Caco-2 (cell line): ENCODE measurements at regions not wholly inside any gene's neighbourhood (a gene's known extent, or its start where the extent isn't known, plus 50 kb on each side); places are given as distances from the start of the nearest gene placed in this dataset.

Source experiments
- BruUV-seq: library from RNA; stranded (reverse); fragments of 400-500 nt; replicated peaks from 2 replicates; lab custom pipeline; 2021; lab: Mats Ljungman, UMichigan
- CTCF ChIA-PET: fragments of 300-600 bp; sonication (Branson Sonifier 250); formaldehyde crosslinking; loops from one replicate; lab custom pipeline; 2022; ENCODE audit warnings: antibody characterized with exemption; lab: Charles Lee
- POLR2A ChIA-PET: fragments of 300-600 bp; sonication (Branson Sonifier 250); formaldehyde crosslinking; loops from one replicate; lab custom pipeline; 2022; ENCODE audit warnings: antibody characterized with exemption; lab: Charles Lee
- DNase-seq, 2 experiments: peaks; one replicate each; pipeline versions ENCODE4 v3.0.0 to v3.0.0-alpha.2; 2020 to 2022
- H3K27me3 ChIP-seq: replicated peaks from 2 replicates; pipeline ENCODE4 v1.6.0; 2011; ENCODE audit warnings: low read length; ENCODE audit not compliant: control insufficient read depth, insufficient read depth
- H3K36me3 ChIP-seq: 2 replicates; pipeline ENCODE4 v1.5.1; 2011; ENCODE audit warnings: low read length; ENCODE audit not compliant: control insufficient read depth, insufficient read depth
- H3K4me1 ChIP-seq: fragments of 250-450 bp; sonication (Bioruptor Pico); 2 replicates; pipeline ENCODE4 v1.5.1; 2020; ENCODE audit warnings: mild to moderate bottlenecking
- H3K4me3 ChIP-seq: 2 replicates; pipeline ENCODE4 v1.5.1; 2011; ENCODE audit warnings: low read depth, mild to moderate bottlenecking, control low read depth, low read length
- H3K9me3 ChIP-seq: fragments of 250-450 bp; sonication (Bioruptor Pico); 2 replicates; pipeline ENCODE4 v1.5.1; 2020; ENCODE audit warnings: mild to moderate bottlenecking, moderate library complexity
- H3K27ac Mint-ChIP-seq: one replicate; pipeline ENCODE4 v1.8.0; 2022; ENCODE audit warnings: mixed read lengths; ENCODE audit not compliant: unreplicated experiment
- H3K27me3 Mint-ChIP-seq: one replicate; pipeline ENCODE4 v1.8.0; 2022; ENCODE audit warnings: mixed read lengths; ENCODE audit not compliant: insufficient read depth, unreplicated experiment
- H3K36me3 Mint-ChIP-seq: one replicate; pipeline ENCODE4 v1.8.0; 2022; ENCODE audit warnings: mild to moderate bottlenecking, mixed read lengths; ENCODE audit not compliant: insufficient read depth, unreplicated experiment
- H3K4me1 Mint-ChIP-seq: one replicate; pipeline ENCODE4 v1.8.0; 2022; ENCODE audit warnings: low read depth, mixed read lengths; ENCODE audit not compliant: unreplicated experiment
- H3K4me3 Mint-ChIP-seq: one replicate; pipeline ENCODE4 v1.8.0; 2022; ENCODE audit warnings: mild to moderate bottlenecking, moderate library complexity, mixed read lengths; ENCODE audit not compliant: unreplicated experiment
- H3K9me3 Mint-ChIP-seq: one replicate; pipeline ENCODE4 v1.8.0; 2022; ENCODE audit warnings: mixed read lengths; ENCODE audit not compliant: unreplicated experiment
- CTCF ChIP-seq, 2 experiments: fragments of 200-600 bp in 1 of 2; IDR thresholded peaks; 1 replicate in 1 of 2; 2 replicates in 1 of 2; pipeline versions ENCODE4 v1.5.1 to v1.8.0; 2011 to 2022; ENCODE audit warnings: antibody characterized with exemption in 1 of 2, control low read depth in 1 of 2, inconsistent platforms in 1 of 2, low read depth in 1 of 2, low read length in 1 of 2, mild to moderate bottlenecking in 1 of 2, moderate library complexity in 1 of 2; ENCODE audit not compliant: insufficient read depth in 1 of 2, severe bottlenecking in 1 of 2, unreplicated experiment in 1 of 2
- intact Hi-C: fragments of 100-400 bp; cut with micrococcal nuclease; formaldehyde crosslinking; loops from one replicate; pipeline ENCODE4 v1.10.0; 2022; ENCODE audit not compliant: unreplicated experiment

DNA sequence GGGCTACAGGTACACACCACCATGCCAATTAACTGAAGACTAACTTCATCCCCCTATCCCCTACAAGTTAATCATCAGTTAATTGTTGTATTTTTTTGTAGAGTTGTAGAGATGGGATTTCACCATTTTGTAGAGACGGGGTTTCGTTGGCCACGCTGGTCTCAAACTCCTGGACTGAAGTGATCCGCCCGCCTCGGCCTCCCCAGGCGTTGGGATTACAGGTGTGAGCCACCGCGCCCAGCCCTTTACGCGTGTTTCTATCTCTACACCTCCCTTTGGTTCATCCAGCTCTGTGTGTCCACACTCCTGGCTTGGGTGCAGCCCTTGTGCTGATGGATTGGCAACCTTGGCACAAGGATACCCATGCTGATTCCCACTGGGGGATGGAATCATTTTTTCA is 258.8 kb downstream of the FAM43A start:
- H3K4me3 ChIP-seq, result no peak overlapping the region
- no peak for TF ChIP-seq CTCF (IDR thresholded peaks at IDR 0.05; ENCODE audit: insufficient read depth in 1 of 2, low read depth in 1 of 2, low read length in 1 of 2, severe bottlenecking in 1 of 2, unreplicated experiment in 1 of 2)
- no peaks in the 10 kb centered on the region for H3K4me1 ChIP-seq
- no peaks in the 10 kb centered on the region for H3K9me3 ChIP-seq
- CTCF ChIA-PET, result no interaction called here
- Mint-ChIP-seq H3K4me3 (no peak overlapping the region), H3K36me3 (no peaks in the 10 kb centered on the region), H3K27me3 (no peaks in the 10 kb centered on the region), H3K9me3 (no peaks in the 10 kb centered on the region), H3K4me1 (no peaks in the 10 kb centered on the region), H3K27ac (no peak overlapping the region)
- DNase-seq, result no peak
- intact Hi-C loops, result no loop called here
- POLR2A ChIA-PET, result no interaction called here
- no peaks in the 10 kb centered on the region for H3K27me3 ChIP-seq
- H3K36me3 ChIP-seq, result no peaks in the 10 kb centered on the region
- no TSS peak for BruUV-seq

- no peak for TF ChIP-seq CTCF (IDR thresholded peaks at IDR 0.05; ENCODE audit: insufficient read depth in 1 of 2, low read depth in 1 of 2, low read length in 1 of 2, severe bottlenecking in 1 of 2, unreplicated experiment in 1 of 2)
- H3K9me3 ChIP-seq, result no peaks in the 10 kb centered on the region
- Mint-ChIP-seq H3K27ac (no peak overlapping the region), H3K36me3 (no peaks in the 10 kb centered on the region), H3K4me3 (no peak overlapping the region), H3K9me3 (no peaks in the 10 kb centered on the region), H3K4me1 (no peaks in the 10 kb centered on the region), H3K27me3 (no peaks in the 10 kb centered on the region)
- no peaks in the 10 kb centered on the region for H3K27me3 ChIP-seq
- ChIA-PET POLR2A (no interaction called here), CTCF (no interaction called here)
- no peak overlapping the region for H3K4me3 ChIP-seq
- no peaks in the 10 kb centered on the region for H3K4me1 ChIP-seq
- DNase-seq, result no peak
- BruUV-seq, result no TSS peak
- intact Hi-C loops, result no loop called here
- no peaks in the 10 kb centered on the region for H3K36me3 ChIP-seq
Measured at GRCh38 chr3:194945508-194945907, 259.8 kb downstream of the FAM43A start.

GRCh38 chr3:194946091-194946490 is 260.4 kb downstream of the FAM43A start:
- no peak overlapping the region for H3K4me3 ChIP-seq
- H3K4me3 Mint-ChIP-seq, result no peak overlapping the region
- ChIA-PET CTCF (no interaction called here), POLR2A (interaction anchor here (0.5 kb wide), 1 partner anchor 306 kb away, joined by 3 read pairs; no protein-coding TSS in a partner anchor)
- no peaks in the 10 kb centered on the region for H3K36me3 ChIP-seq
- H3K4me1 Mint-ChIP-seq, result no peaks in the 10 kb centered on the region
- intact Hi-C loops, result no loop called here
- no peaks in the 10 kb centered on the region for H3K27me3 Mint-ChIP-seq
- TF ChIP-seq CTCF (IDR thresholded peaks at IDR 0.05; ENCODE audit: insufficient read depth in 1 of 2, low read depth in 1 of 2, low read length in 1 of 2, severe bottlenecking in 1 of 2, unreplicated experiment in 1 of 2), result no peak
- no peak for DNase-seq
- no peak overlapping the region for H3K27ac Mint-ChIP-seq
- H3K4me1 ChIP-seq, result no peaks in the 10 kb centered on the region
- H3K27me3 ChIP-seq, result no peaks in the 10 kb centered on the region
- no peaks in the 10 kb centered on the region for H3K9me3 Mint-ChIP-seq
- no TSS peak for BruUV-seq
- H3K36me3 Mint-ChIP-seq, result no peaks in the 10 kb centered on the region
- no peaks in the 10 kb centered on the region for H3K9me3 ChIP-seq
